PC-9 (cell line): ENCODE measurements at regions not wholly inside any gene's neighbourhood (a gene's known extent, or its start where the extent isn't known, plus 50 kb on each side); places are given as distances from the start of the nearest gene placed in this dataset.

ENCODE experiments used
- CTCF ChIP-seq: fragments of 200-600 bp; sonication (generic); conservative IDR thresholded peaks from 2 replicates; pipeline ENCODE4 v1.6.1; 2017; ENCODE audit warnings: mixed run types, antibody characterized with exemption, mild to moderate bottlenecking, moderate library complexity
- EZH2 ChIP-seq: fragments of 200-600 bp; sonication (generic); IDR thresholded peaks from 2 replicates; pipeline ENCODE4 v1.8.0; 2017; ENCODE audit warnings: antibody characterized with exemption, low read depth

GRCh38 chr4:138407329-138407728 lies 165.2 kb upstream of the SLC7A11 start:
- no peak for TF ChIP-seq CTCF
- TF ChIP-seq EZH2: no peak
